ENCODE measurements at regions not wholly inside any gene's neighbourhood (a gene's known extent, or its start where the extent isn't known, plus 50 kb on each side); places are given as distances from the start of the nearest gene placed in this dataset.

GRCh38 chr3:56929809-56930615, 128.3 kb upstream of the ARHGEF3 start:
- TF ChIP-seq CTCF (IDR thresholded peaks at IDR 0.05; ENCODE audit: insufficient read depth, low read length): no peak
- no peak for TF ChIP-seq POLR2AphosphoS5 (IDR thresholded peaks at IDR 0.05; ENCODE audit: low read depth)
- TF ChIP-seq GABPA (IDR thresholded peaks at IDR 0.05; ENCODE audit: low read depth): no peak

Measured in HL-60 (cell line).